T-helper 22 cell (primary cell): ENCODE measurements at regions not wholly inside any gene's neighbourhood (a gene's known extent, or its start where the extent isn't known, plus 50 kb on each side); places are given as distances from the start of the nearest gene placed in this dataset.

ENCODE experiments used
- DNase-seq: peaks from one replicate; pipeline ENCODE4 v3.0.0-alpha.2; 2020; ENCODE audit warnings: low read depth

GRCh38 chr7:115883629-115884028 lies 146.9 kb downstream of the TFEC start:
- no peak for DNase-seq

GRCh38 chr7:115881476-115881875 lies 149.1 kb downstream of the TFEC start:
- DNase-seq: no peak

- no peak for DNase-seq
These were observed 151.4 kb downstream of the TFEC start for GRCh38 chr7:115879171-115879570.

- DNase-seq: no peak
These were observed 160.8 kb downstream of the TFEC start for GRCh38 chr7:115869801-115870200.

GRCh38 chr7:115869190-115869589 lies 161.4 kb downstream of the TFEC start:
- no peak for DNase-seq

- no peak for DNase-seq
These were observed 162.2 kb downstream of the TFEC start for GRCh38 chr7:115868369-115868768.

- DNase-seq: no peak
These were observed 166.5 kb downstream of the TFEC start for GRCh38 chr7:115864082-115864481.

GRCh38 chr7:115851291-115851690 lies 179.3 kb downstream of the TFEC start:
- DNase-seq: no peak

GRCh38 chr7:115850774-115851173 lies 179.8 kb downstream of the TFEC start:
- no peak for DNase-seq

- no peak for DNase-seq
These were observed 185.7 kb downstream of the TFEC start for GRCh38 chr7:115844857-115845256.

- no peak for DNase-seq
These were observed 189.9 kb downstream of the TFEC start for GRCh38 chr7:115840702-115841101.

GRCh38 chr7:115838829-115839228 lies 191.7 kb downstream of the TFEC start:
- DNase-seq: no peak

GRCh38 chr7:115831371-115831770 lies 199.2 kb downstream of the TFEC start:
- DNase-seq: no peak

GRCh38 chr7:115827305-115828045 lies 203.1 kb downstream of the TFEC start:
- no peak for DNase-seq

GRCh38 chr7:115825456-115826115 lies 205.0 kb downstream of the TFEC start:
- DNase-seq: no peak

GRCh38 chr7:115822801-115823200 lies 207.8 kb downstream of the TFEC start:
- DNase-seq: no peak

GRCh38 chr7:115822380-115822779 lies 208.2 kb downstream of the TFEC start:
- DNase-seq: no peak

- DNase-seq: no peak
These were observed 214.1 kb downstream of the TFEC start for GRCh38 chr7:115816318-115816974.

- DNase-seq: no peak
These were observed 217.8 kb downstream of the TFEC start for GRCh38 chr7:115812794-115813193.

GRCh38 chr7:115805458-115805857 lies 225.1 kb downstream of the TFEC start:
- no peak for DNase-seq

GRCh38 chr7:115802415-115802814 lies 228.1 kb downstream of the TFEC start:
- no peak for DNase-seq

GRCh38 chr7:115799430-115799829 lies 231.1 kb downstream of the TFEC start:
- no peak for DNase-seq
